ENCODE measurements at regions not wholly inside any gene's neighbourhood (a gene's known extent, or its start where the extent isn't known, plus 50 kb on each side); places are given as distances from the start of the nearest gene placed in this dataset.

- TF ChIP-seq, protein P1, sequence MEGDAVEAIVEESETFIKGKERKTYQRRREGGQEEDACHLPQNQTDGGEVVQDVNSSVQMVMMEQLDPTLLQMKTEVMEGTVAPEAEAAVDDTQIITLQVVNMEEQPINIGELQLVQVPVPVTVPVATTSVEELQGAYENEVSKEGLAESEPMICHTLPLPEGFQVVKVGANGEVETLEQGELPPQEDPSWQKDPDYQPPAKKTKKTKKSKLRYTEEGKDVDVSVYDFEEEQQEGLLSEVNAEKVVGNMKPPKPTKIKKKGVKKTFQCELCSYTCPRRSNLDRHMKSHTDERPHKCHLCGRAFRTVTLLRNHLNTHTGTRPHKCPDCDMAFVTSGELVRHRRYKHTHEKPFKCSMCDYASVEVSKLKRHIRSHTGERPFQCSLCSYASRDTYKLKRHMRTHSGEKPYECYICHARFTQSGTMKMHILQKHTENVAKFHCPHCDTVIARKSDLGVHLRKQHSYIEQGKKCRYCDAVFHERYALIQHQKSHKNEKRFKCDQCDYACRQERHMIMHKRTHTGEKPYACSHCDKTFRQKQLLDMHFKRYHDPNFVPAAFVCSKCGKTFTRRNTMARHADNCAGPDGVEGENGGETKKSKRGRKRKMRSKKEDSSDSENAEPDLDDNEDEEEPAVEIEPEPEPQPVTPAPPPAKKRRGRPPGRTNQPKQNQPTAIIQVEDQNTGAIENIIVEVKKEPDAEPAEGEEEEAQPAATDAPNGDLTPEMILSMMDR (IDR thresholded peaks at IDR 0.05) = no peak
- TF ChIP-seq EZH2 (IDR thresholded peaks at IDR 0.05; ENCODE audit: borderline replicate concordance, insufficient read depth, low read depth, low read length, poor library complexity, severe bottlenecking) = no peak
These were observed 204.0 kb upstream of the B3GAT1 start for GRCh38 chr11:134616038-134616437.
